ENCODE measurements at regions not wholly inside any gene's neighbourhood (a gene's known extent, or its start where the extent isn't known, plus 50 kb on each side); places are given as distances from the start of the nearest gene placed in this dataset.

DNA sequence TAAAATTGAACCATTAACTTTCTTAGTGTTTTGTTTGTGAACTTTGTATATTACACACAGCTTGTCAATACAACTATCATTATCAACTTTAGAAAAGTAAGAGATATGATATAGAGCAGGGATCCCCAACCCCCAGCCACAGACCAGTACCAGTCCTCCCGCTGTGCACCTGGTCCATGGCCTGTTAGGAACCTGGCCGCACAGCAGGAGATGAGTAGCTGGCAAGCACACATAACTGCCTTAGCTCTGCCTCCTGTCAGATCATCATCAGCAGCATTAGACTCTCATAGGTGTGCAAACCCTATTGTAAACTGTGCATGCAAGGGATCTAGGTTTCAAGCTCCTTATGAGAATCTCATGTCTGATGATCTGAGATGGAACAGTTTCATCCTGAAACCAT lies 491.0 kb upstream of the NXPH2 start:
- H3K27ac Mint-ChIP-seq (ENCODE audit: unreplicated experiment): no peak overlapping the region
- peaks cover 3% of the 10 kb centered on the region for H3K27me3 Mint-ChIP-seq (ENCODE audit: insufficient read depth, unreplicated experiment)
- H3K4me1 ChIP-seq: no peaks in the 10 kb centered on the region
- BruUV-seq (replicated peaks): no TSS peak
- ChIA-PET POLR2A (no interaction called here), CTCF (no interaction called here)
- TF ChIP-seq, protein P1, sequence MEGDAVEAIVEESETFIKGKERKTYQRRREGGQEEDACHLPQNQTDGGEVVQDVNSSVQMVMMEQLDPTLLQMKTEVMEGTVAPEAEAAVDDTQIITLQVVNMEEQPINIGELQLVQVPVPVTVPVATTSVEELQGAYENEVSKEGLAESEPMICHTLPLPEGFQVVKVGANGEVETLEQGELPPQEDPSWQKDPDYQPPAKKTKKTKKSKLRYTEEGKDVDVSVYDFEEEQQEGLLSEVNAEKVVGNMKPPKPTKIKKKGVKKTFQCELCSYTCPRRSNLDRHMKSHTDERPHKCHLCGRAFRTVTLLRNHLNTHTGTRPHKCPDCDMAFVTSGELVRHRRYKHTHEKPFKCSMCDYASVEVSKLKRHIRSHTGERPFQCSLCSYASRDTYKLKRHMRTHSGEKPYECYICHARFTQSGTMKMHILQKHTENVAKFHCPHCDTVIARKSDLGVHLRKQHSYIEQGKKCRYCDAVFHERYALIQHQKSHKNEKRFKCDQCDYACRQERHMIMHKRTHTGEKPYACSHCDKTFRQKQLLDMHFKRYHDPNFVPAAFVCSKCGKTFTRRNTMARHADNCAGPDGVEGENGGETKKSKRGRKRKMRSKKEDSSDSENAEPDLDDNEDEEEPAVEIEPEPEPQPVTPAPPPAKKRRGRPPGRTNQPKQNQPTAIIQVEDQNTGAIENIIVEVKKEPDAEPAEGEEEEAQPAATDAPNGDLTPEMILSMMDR (IDR thresholded peaks at IDR 0.05; ENCODE audit: insufficient read depth in 1 of 2, low read depth in 1 of 2, low read length in 1 of 2, severe bottlenecking in 1 of 2, unreplicated experiment in 1 of 2): no peak
- no peak overlapping the region for H3K4me3 Mint-ChIP-seq (ENCODE audit: unreplicated experiment)
- DNase-seq: no peak
- no peaks in the 10 kb centered on the region for H3K36me3 Mint-ChIP-seq (ENCODE audit: insufficient read depth, unreplicated experiment)
- H3K36me3 ChIP-seq (ENCODE audit: control insufficient read depth, insufficient read depth, low read length): no peaks in the 10 kb centered on the region
- intact Hi-C loops (cut with micrococcal nuclease; ENCODE audit: unreplicated experiment): no loop called here
- H3K4me1 Mint-ChIP-seq (ENCODE audit: low read depth, unreplicated experiment): no peaks in the 10 kb centered on the region
- H3K9me3 ChIP-seq: no peaks in the 10 kb centered on the region
- H3K4me3 ChIP-seq (ENCODE audit: low read depth, low read length): no peak overlapping the region
- H3K9me3 Mint-ChIP-seq (ENCODE audit: unreplicated experiment): no peaks in the 10 kb centered on the region
- no peaks in the 10 kb centered on the region for H3K27me3 ChIP-seq (replicated peaks; ENCODE audit: control insufficient read depth, insufficient read depth, low read length)

DNA sequence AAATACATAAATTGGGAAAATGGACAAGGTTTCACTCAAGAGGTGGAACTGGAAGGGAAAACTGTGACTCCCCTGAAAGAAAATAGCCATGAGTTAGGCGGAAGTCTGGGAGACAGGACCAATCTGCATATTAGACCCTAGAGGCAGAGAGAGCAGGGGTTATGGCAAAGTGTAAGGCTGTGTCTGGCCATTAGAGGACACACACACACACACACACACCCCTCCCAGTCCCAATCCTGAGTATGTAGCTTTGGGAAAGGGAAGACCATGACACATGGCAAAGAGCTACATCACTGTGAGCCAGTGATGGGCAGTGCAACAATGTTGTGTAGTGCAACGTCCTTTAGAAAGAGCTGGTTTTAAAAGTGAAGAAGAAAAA lies 479.9 kb upstream of the NXPH2 start:
- ChIA-PET CTCF (no interaction called here), POLR2A (no interaction called here)
- Histone ChIP-seq H3K4me3 (ENCODE audit: low read depth, low read length) (no peak overlapping the region), H3K9me3 (no peaks in the 10 kb centered on the region), H3K36me3 (ENCODE audit: control insufficient read depth, insufficient read depth, low read length) (no peaks in the 10 kb centered on the region), H3K27me3 (replicated peaks; ENCODE audit: control insufficient read depth, insufficient read depth, low read length) (no peaks in the 10 kb centered on the region), H3K4me1 (no peaks in the 10 kb centered on the region)
- TF ChIP-seq, protein P1 (IDR thresholded peaks at IDR 0.05; ENCODE audit: insufficient read depth in 1 of 2, low read depth in 1 of 2, low read length in 1 of 2, severe bottlenecking in 1 of 2, unreplicated experiment in 1 of 2): no peak
- DNase-seq: no peak
- Mint-ChIP-seq H3K4me3 (ENCODE audit: unreplicated experiment) (no peak overlapping the region), H3K36me3 (ENCODE audit: insufficient read depth, unreplicated experiment) (no peaks in the 10 kb centered on the region), H3K4me1 (ENCODE audit: low read depth, unreplicated experiment) (no peaks in the 10 kb centered on the region), H3K27ac (ENCODE audit: unreplicated experiment) (no peak overlapping the region), H3K27me3 (ENCODE audit: insufficient read depth, unreplicated experiment) (no peaks in the 10 kb centered on the region), H3K9me3 (ENCODE audit: unreplicated experiment) (no peaks in the 10 kb centered on the region)
- no TSS peak for BruUV-seq (replicated peaks)
- intact Hi-C loops (cut with micrococcal nuclease; ENCODE audit: unreplicated experiment): no loop called here

DNA sequence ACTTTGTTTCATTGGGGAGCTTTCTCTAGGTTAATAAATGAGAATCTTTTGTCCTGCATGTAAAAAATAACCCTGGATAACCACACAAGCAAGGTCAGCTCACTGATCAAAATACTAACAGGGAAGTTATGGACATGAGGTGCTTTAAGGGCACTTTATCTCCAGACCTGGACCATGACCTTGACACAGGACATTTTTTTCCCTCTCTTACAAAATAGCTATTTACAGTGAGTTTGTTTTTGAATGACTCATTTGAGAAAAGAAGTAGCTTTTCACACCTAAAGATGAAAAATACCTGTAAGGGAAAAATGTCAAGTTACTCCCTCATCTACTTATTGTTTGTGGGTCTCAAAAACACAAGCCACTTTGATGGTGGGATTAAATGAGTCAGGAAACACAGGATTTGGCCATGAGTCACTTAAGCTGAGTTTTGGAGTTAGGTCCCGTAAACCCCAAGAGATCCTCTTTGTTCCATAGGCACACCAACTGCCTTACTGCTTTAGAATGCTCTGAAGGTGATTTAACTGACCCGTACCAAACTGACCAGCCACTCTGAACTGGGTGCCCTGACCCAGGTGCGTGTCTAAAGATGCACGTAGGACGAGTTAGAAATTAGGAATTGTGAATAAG lies 479.3 kb upstream of the NXPH2 start:
- Mint-ChIP-seq H3K27ac (ENCODE audit: unreplicated experiment) (no peak overlapping the region), H3K27me3 (ENCODE audit: insufficient read depth, unreplicated experiment) (no peaks in the 10 kb centered on the region), H3K4me1 (ENCODE audit: low read depth, unreplicated experiment) (no peaks in the 10 kb centered on the region), H3K4me3 (ENCODE audit: unreplicated experiment) (no peak overlapping the region), H3K9me3 (ENCODE audit: unreplicated experiment) (no peaks in the 10 kb centered on the region), H3K36me3 (ENCODE audit: insufficient read depth, unreplicated experiment) (no peaks in the 10 kb centered on the region)
- DNase-seq: no peak
- ChIA-PET CTCF (no interaction called here), POLR2A (no interaction called here)
- Histone ChIP-seq H3K4me1 (no peaks in the 10 kb centered on the region), H3K36me3 (ENCODE audit: control insufficient read depth, insufficient read depth, low read length) (no peaks in the 10 kb centered on the region), H3K27me3 (replicated peaks; ENCODE audit: control insufficient read depth, insufficient read depth, low read length) (no peaks in the 10 kb centered on the region), H3K4me3 (ENCODE audit: low read depth, low read length) (no peak overlapping the region), H3K9me3 (no peaks in the 10 kb centered on the region)
- TF ChIP-seq, protein P1 (IDR thresholded peaks at IDR 0.05; ENCODE audit: insufficient read depth in 1 of 2, low read depth in 1 of 2, low read length in 1 of 2, severe bottlenecking in 1 of 2, unreplicated experiment in 1 of 2): no peak
- BruUV-seq (replicated peaks): no TSS peak
- intact Hi-C loops (cut with micrococcal nuclease; ENCODE audit: unreplicated experiment): no loop called here

All from Caco-2 (cell line).